ENCODE measurements at regions not wholly inside any gene's neighbourhood (a gene's known extent, or its start where the extent isn't known, plus 50 kb on each side); places are given as distances from the start of the nearest gene placed in this dataset.
"Not testable (repeated sequence)": the region's sequence is repeated elsewhere in the genome, so short reads cannot be mapped to it uniquely, and the experiment has no call there.

- Histone ChIP-seq H3K36me3 (no peaks in the 10 kb centered on the region), H3K4me1 (no peaks in the 10 kb centered on the region), H3K9me3 (no peaks in the 10 kb centered on the region), H3K4me3 (no peak overlapping the region), H3K27ac (no peak overlapping the region), H3K27me3 (no peaks in the 10 kb centered on the region)
- TF ChIP-seq POLR2A (IDR thresholded peaks at IDR 0.05), result no peak
- TF ChIP-seq, protein P1, sequence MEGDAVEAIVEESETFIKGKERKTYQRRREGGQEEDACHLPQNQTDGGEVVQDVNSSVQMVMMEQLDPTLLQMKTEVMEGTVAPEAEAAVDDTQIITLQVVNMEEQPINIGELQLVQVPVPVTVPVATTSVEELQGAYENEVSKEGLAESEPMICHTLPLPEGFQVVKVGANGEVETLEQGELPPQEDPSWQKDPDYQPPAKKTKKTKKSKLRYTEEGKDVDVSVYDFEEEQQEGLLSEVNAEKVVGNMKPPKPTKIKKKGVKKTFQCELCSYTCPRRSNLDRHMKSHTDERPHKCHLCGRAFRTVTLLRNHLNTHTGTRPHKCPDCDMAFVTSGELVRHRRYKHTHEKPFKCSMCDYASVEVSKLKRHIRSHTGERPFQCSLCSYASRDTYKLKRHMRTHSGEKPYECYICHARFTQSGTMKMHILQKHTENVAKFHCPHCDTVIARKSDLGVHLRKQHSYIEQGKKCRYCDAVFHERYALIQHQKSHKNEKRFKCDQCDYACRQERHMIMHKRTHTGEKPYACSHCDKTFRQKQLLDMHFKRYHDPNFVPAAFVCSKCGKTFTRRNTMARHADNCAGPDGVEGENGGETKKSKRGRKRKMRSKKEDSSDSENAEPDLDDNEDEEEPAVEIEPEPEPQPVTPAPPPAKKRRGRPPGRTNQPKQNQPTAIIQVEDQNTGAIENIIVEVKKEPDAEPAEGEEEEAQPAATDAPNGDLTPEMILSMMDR (IDR thresholded peaks at IDR 0.05), result no peak
- intact Hi-C loops (cut with DNase I), result no loop called here
- 29% methylated on average over 1 of the region's 1 CpG; no CpG with 5 or more reads in 1 of the 2 donors for WGBS, 2 donors
- DNase-seq, result no peak
Observed at GRCh38 chr2:208608122-208608835, 201.7 kb downstream of the PTH2R start.

GRCh38 chr2:208609166-208609804 lies 202.7 kb downstream of the PTH2R start:
- Histone ChIP-seq H3K4me1 (no peaks in the 10 kb centered on the region), H3K27ac (no peak overlapping the region), H3K4me3 (no peak overlapping the region), H3K36me3 (no peaks in the 10 kb centered on the region), H3K27me3 (no peaks in the 10 kb centered on the region), H3K9me3 (no peaks in the 10 kb centered on the region)
- 67 to 74% methylated on average over 2 of the region's 2 CpGs for WGBS, 2 donors
- TF ChIP-seq, protein P1 (IDR thresholded peaks at IDR 0.05), result no peak
- TF ChIP-seq POLR2A (IDR thresholded peaks at IDR 0.05), result no peak
- intact Hi-C loops (cut with DNase I), result no loop called here
- DNase-seq, result no peak

GRCh38 chr2:208615675-208616074 lies 209.1 kb downstream of the PTH2R start:
- H3K36me3 ChIP-seq; H3K4me1 ChIP-seq; H3K27ac ChIP-seq; H3K27me3 ChIP-seq; H3K9me3 ChIP-seq; DNase-seq; H3K4me3 ChIP-seq; intact Hi-C loops (cut with DNase I): not testable (repeated sequence)
- WGBS, 2 donors, result 47 to 69% methylated on average over 1 of the region's 1 CpG

- no peak overlapping the region for H3K4me3 ChIP-seq
- H3K36me3 ChIP-seq, result no peaks in the 10 kb centered on the region
- TF ChIP-seq, protein P1 (IDR thresholded peaks at IDR 0.05), result no peak
- TF ChIP-seq POLR2A (IDR thresholded peaks at IDR 0.05), result no peak
- no peaks in the 10 kb centered on the region for H3K27me3 ChIP-seq
- H3K27ac ChIP-seq, result no peak overlapping the region
- 75 to 83% methylated on average over 4 of the region's 4 CpGs for WGBS, 2 donors
- intact Hi-C loops (cut with DNase I), result no loop called here
- no peaks in the 10 kb centered on the region for H3K4me1 ChIP-seq
- DNase-seq, result no peak
- H3K9me3 ChIP-seq, result no peaks in the 10 kb centered on the region
Observed at GRCh38 chr2:208618220-208618619, 211.6 kb downstream of the PTH2R start.

GRCh38 chr2:208619993-208620392 lies 213.4 kb downstream of the PTH2R start:
- 67 to 86% methylated on average over 1 of the region's 1 CpG for WGBS, 2 donors
- no peak overlapping the region for H3K27ac ChIP-seq
- no peak for DNase-seq

More at GRCh38 chr2:208619993-208620392, 213.4 kb downstream of the PTH2R start:
- Histone ChIP-seq H3K36me3 (no peaks in the 10 kb centered on the region), H3K4me3 (no peak overlapping the region), H3K9me3 (no peaks in the 10 kb centered on the region), H3K4me1 (no peaks in the 10 kb centered on the region), H3K27me3 (no peaks in the 10 kb centered on the region)
- TF ChIP-seq, protein P1 (IDR thresholded peaks at IDR 0.05), result no peak
- TF ChIP-seq POLR2A (IDR thresholded peaks at IDR 0.05), result no peak
- intact Hi-C loops (cut with DNase I), result no loop called here

All from esophagus squamous epithelium (tissue), 5 donors.